SK-N-MC (cell line): ENCODE measurements at regions not wholly inside any gene's neighbourhood (a gene's known extent, or its start where the extent isn't known, plus 50 kb on each side); places are given as distances from the start of the nearest gene placed in this dataset.

Source experiments
- EZH2 ChIP-seq: fragments of 200-600 bp; sonication (generic); IDR thresholded peaks from one replicate; pipeline ENCODE4 v1.6.1; 2017; ENCODE audit warnings: antibody characterized with exemption
- POLR2AphosphoS5 ChIP-seq: IDR thresholded peaks from 2 replicates; pipeline ENCODE4 v1.6.1; 2012; ENCODE audit warnings: mild to moderate bottlenecking, low read depth, low read length, borderline replicate concordance

- TF ChIP-seq EZH2, result no peak
- no peak for TF ChIP-seq POLR2AphosphoS5
These were observed 258.3 kb upstream of the CAMK1G start for GRCh38 chr1:209324901-209325871.
